HG03571 (cell line): ENCODE measurements at regions not wholly inside any gene's neighbourhood (a gene's known extent, or its start where the extent isn't known, plus 50 kb on each side); places are given as distances from the start of the nearest gene placed in this dataset.
A peak's percentile ranks its signal among the peaks of the same experiment; 100 is the strongest.

Experiments
- ATAC-seq: cut with Tn5 transposase; IDR thresholded peaks from one replicate; pipeline ENCODE4 v1.9.1; 2021; ENCODE audit not compliant: unreplicated experiment

- no peak for ATAC-seq
These were observed 102.0 kb upstream of the TSC22D2 start for GRCh38 chr3:150306083-150306482.

GRCh38 chr3:150303768-150304167, 104.3 kb upstream of the TSC22D2 start:
- ATAC-seq, result no peak

GRCh38 chr3:150302246-150302645, 105.9 kb upstream of the TSC22D2 start:
- ATAC-seq, result no peak

GRCh38 chr3:150300852-150301517, 107.1 kb upstream of the TSC22D2 start:
- ATAC-seq, result no peak

GRCh38 chr3:150300388-150300787, 107.7 kb upstream of the TSC22D2 start:
- ATAC-seq, result no peak

GRCh38 chr3:150299201-150299600, 108.9 kb upstream of the TSC22D2 start:
- no peak for ATAC-seq

GRCh38 chr3:150296966-150297365, 111.1 kb upstream of the TSC22D2 start:
- ATAC-seq, result no peak

GRCh38 chr3:150296123-150296735, 111.9 kb upstream of the TSC22D2 start:
- no peak for ATAC-seq

GRCh38 chr3:150293401-150294001, 114.6 kb upstream of the TSC22D2 start:
- no peak for ATAC-seq

GRCh38 chr3:150292891-150293290, 115.2 kb upstream of the TSC22D2 start:
- ATAC-seq, result no peak

GRCh38 chr3:150291515-150291914, 116.6 kb upstream of the TSC22D2 start:
- ATAC-seq, result no peak

GRCh38 chr3:150286390-150287147, 121.5 kb upstream of the TSC22D2 start:
- ATAC-seq, result peak; percentile 76

GRCh38 chr3:150285601-150286000, 122.5 kb upstream of the TSC22D2 start:
- no peak for ATAC-seq

GRCh38 chr3:150278843-150279381, 129.2 kb upstream of the TSC22D2 start:
- ATAC-seq, result no peak

- ATAC-seq, result no peak
These were observed 129.9 kb upstream of the TSC22D2 start for GRCh38 chr3:150278195-150278594.

- ATAC-seq, result no peak
These were observed 130.7 kb upstream of the TSC22D2 start for GRCh38 chr3:150277444-150277843.

- ATAC-seq, result no peak
These were observed 132.2 kb upstream of the TSC22D2 start for GRCh38 chr3:150275941-150276340.

- ATAC-seq, result no peak
These were observed 133.7 kb upstream of the TSC22D2 start for GRCh38 chr3:150274372-150274771.

GRCh38 chr3:150273396-150273795, 134.7 kb upstream of the TSC22D2 start:
- ATAC-seq, result no peak

- no peak for ATAC-seq
These were observed 136.5 kb upstream of the TSC22D2 start for GRCh38 chr3:150271591-150271960.

- ATAC-seq, result no peak
These were observed 137.1 kb upstream of the TSC22D2 start for GRCh38 chr3:150270883-150271590.
